ENCODE measurements at regions not wholly inside any gene's neighbourhood (a gene's known extent, or its start where the extent isn't known, plus 50 kb on each side); places are given as distances from the start of the nearest gene placed in this dataset.

DNA sequence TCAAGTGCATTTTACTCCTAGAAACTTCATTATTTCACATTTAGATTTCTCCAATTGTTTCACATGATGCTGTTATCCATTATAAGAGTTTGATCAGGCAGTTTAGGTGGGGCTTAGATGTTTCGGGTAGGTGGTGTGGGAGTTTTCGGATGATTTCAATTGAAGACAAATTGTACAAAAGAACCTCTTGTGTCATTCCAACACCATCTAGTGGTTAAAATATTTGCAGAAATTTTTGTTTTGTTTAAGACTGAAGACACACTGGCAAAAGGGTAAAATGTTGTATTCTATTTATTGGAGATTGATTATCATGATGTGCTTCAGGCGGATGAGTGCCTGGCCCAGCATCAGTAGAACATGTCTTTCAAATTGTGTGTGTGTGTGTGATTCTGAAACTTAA lies 212.7 kb downstream of the SH3BGRL start:
- TF ChIP-seq, protein P1, sequence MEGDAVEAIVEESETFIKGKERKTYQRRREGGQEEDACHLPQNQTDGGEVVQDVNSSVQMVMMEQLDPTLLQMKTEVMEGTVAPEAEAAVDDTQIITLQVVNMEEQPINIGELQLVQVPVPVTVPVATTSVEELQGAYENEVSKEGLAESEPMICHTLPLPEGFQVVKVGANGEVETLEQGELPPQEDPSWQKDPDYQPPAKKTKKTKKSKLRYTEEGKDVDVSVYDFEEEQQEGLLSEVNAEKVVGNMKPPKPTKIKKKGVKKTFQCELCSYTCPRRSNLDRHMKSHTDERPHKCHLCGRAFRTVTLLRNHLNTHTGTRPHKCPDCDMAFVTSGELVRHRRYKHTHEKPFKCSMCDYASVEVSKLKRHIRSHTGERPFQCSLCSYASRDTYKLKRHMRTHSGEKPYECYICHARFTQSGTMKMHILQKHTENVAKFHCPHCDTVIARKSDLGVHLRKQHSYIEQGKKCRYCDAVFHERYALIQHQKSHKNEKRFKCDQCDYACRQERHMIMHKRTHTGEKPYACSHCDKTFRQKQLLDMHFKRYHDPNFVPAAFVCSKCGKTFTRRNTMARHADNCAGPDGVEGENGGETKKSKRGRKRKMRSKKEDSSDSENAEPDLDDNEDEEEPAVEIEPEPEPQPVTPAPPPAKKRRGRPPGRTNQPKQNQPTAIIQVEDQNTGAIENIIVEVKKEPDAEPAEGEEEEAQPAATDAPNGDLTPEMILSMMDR (IDR thresholded peaks at IDR 0.05 in 4 of 5, conservative IDR thresholded peaks at IDR 0.05 in 1 of 5), result no peak
- no peak for TF ChIP-seq POLR2A (IDR thresholded peaks at IDR 0.05)

Data from gastrocnemius medialis (tissue), 4 donors.